Thyroid gland (tissue), 4 donors: ENCODE measurements at regions not wholly inside any gene's neighbourhood (a gene's known extent, or its start where the extent isn't known, plus 50 kb on each side); places are given as distances from the start of the nearest gene placed in this dataset.

Experiments
- DNase-seq, 2 donors: peaks; one replicate each; pipeline ENCODE4 v3.0.0-alpha.2; 2019
- H3K27ac ChIP-seq, 3 donors: fragments of 200-600 bp; sonication (generic); 1 replicate in 2 of 3; 2 replicates in 1 of 3; pipeline ENCODE4 v1.5.1; 2016 to 2019; ENCODE audit warnings: mild to moderate bottlenecking in 1 of 3, moderate library complexity in 1 of 3
- H3K27me3 ChIP-seq: fragments of 200-600 bp; sonication (generic); one replicate; pipeline ENCODE4 v1.5.1; 2019
- H3K36me3 ChIP-seq, 2 donors: fragments of 200-600 bp; sonication (generic); one replicate each; pipeline ENCODE4 v1.5.1; 2016 to 2019
- H3K4me1 ChIP-seq, 2 donors: fragments of 200-600 bp; sonication (generic); one replicate each; pipeline ENCODE4 v1.5.1; 2017 to 2019
- H3K4me3 ChIP-seq, 3 donors: fragments of 200-600 bp; sonication (generic); replicated peaks in 1 of 3; 1 replicate in 2 of 3; 2 replicates in 1 of 3; pipeline ENCODE4 v1.5.1; 2016; ENCODE audit warnings: mild to moderate bottlenecking in 1 of 3
- H3K9me3 ChIP-seq: fragments of 200-600 bp; sonication (generic); one replicate; pipeline ENCODE4 v1.5.1; 2017
- POLR2A ChIP-seq, 2 donors: fragments of 450-650 bp; IDR thresholded peaks; one replicate each; pipeline ENCODE4 v1.6.1; 2017; ENCODE audit warnings: antibody characterized with exemption in 2 of 2, mild to moderate bottlenecking in 2 of 2, moderate library complexity in 1 of 2
- WGBS, 2 donors: methylation state at CpG; one replicate each; pipeline ENCODE4 v1.1.5; 2017; 5-methylcytosine and 5-hydroxymethylcytosine counted together
- intact Hi-C: fragments of 100-400 bp; cut with DNase I; formaldehyde crosslinking; loops from one replicate; pipeline ENCODE4 v1.15.1; 2023
- TF ChIP-seq, protein P1 (sequence below), 6 experiments: fragments of 200-600 bp in 3 of 6; fragments of 450-650 bp in 3 of 6; sonication (generic) in 3 of 6; IDR thresholded peaks; one replicate each; pipeline ENCODE4 v1.5.1; 2016 to 2019; ENCODE audit warnings: antibody characterized with exemption in 6 of 6, mild to moderate bottlenecking in 2 of 6, inconsistent platforms in 1 of 6, moderate library complexity in 1 of 6

DNA sequence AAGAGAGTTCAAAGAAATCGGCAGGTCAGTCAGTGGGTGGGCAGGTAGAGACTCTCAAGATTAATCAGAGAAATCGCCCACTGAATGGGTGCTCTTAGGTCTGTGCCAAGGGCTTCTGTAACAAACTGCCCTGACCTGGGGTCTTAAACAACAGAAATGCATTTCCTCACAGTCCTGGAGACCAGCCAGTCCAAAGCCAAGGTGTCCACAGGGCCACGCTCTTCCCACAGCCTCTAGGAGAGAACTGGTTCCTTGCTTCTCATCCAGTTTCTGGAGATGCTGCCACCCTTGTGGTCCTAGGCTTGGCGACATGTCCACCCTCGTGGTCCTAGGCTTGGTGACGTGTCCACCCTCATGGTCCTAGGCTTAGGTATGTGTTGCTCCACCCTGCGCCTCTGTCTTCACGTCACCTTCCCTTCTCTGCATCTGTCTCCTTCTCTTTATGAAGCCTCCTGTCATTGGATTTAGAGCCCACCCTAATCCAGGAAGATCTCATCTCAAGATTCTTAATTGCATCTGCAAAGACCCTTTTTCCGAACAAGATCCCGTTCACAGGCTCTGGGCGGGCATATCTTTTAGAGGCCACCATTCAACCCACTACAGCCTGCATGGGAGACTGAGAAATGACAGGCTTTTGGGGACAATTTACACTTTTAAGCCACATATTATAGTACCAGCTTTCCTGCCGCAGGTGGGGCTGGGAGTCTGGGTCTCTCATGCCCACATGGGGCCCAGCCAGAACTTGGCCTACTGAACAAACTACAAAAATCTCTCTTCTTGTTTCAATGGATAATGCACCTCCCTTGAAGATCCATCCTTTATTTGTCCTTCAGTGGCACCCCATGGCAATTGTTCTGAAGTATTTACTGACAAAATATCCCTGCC, 161.3 kb downstream of the ASB1 start:
- Histone ChIP-seq H3K27me3 (no peaks in the 10 kb centered on the region), H3K36me3 (no peaks in the 10 kb centered on the region), H3K9me3 (no peaks in the 10 kb centered on the region), H3K4me1 (no peaks in the 10 kb centered on the region), H3K27ac (no peak overlapping the region), H3K4me3 (no peak overlapping the region)
- WGBS, 2 donors, result 95 to 98% methylated on average over 12 of the region's 12 CpGs
- DNase-seq, result no peak
- intact Hi-C loops, result no loop called here
- TF ChIP-seq, protein P1, sequence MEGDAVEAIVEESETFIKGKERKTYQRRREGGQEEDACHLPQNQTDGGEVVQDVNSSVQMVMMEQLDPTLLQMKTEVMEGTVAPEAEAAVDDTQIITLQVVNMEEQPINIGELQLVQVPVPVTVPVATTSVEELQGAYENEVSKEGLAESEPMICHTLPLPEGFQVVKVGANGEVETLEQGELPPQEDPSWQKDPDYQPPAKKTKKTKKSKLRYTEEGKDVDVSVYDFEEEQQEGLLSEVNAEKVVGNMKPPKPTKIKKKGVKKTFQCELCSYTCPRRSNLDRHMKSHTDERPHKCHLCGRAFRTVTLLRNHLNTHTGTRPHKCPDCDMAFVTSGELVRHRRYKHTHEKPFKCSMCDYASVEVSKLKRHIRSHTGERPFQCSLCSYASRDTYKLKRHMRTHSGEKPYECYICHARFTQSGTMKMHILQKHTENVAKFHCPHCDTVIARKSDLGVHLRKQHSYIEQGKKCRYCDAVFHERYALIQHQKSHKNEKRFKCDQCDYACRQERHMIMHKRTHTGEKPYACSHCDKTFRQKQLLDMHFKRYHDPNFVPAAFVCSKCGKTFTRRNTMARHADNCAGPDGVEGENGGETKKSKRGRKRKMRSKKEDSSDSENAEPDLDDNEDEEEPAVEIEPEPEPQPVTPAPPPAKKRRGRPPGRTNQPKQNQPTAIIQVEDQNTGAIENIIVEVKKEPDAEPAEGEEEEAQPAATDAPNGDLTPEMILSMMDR (IDR thresholded peaks at IDR 0.05), result no peak
- no peak for TF ChIP-seq POLR2A (IDR thresholded peaks at IDR 0.05)

DNA sequence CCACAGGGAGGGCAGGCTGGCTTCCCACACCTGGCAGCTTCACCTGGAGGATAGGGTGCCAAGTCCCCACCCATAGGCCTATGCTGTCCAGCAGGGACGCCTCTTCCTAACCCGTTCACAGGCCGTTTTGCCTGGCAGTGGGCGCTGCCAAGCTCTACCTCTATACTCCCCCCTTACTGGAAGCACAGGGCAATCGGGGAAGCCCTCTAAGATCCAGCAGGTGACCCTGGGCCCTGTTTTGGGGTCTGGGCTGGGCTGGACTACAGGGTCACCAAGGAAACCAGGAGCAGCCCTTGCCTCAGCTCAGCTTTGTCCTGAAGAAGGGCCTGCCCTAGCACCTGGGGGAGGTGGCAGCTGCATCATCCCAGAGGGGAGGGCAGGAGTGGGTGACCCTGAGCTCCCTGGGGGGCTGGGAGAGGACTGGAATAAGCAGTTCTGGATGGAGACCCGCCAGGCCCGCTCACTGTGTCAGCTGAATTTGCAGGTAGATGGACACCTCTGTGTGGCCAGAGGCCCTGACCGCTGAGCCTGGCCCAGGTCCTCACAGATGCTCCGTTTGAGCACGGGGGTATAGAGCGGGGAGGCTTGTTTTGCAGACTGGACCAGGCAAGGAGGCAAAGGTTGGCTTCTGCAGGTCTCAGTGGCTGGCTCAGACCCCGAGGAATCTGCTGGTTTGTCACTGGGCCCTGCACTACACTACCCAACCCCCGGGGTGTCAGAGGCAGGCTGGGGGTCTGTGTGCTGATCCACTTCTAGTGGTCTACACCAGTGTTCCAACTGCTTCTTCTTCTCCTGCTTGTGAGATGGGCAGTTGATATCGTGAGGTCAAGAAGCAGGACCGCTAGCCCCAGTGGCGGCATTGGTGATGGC, 163.1 kb downstream of the ASB1 start:
- Histone ChIP-seq H3K27me3 (no peaks in the 10 kb centered on the region), H3K4me1 (no peaks in the 10 kb centered on the region), H3K36me3 (no peaks in the 10 kb centered on the region), H3K9me3 (no peaks in the 10 kb centered on the region), H3K27ac (no peak overlapping the region), H3K4me3 (no peak overlapping the region)
- intact Hi-C loops, result no loop called here
- no peak for DNase-seq
- 89 to 95% methylated on average over 9 to 10 of the region's 16 CpGs for WGBS, 2 donors
- TF ChIP-seq, protein P1 (IDR thresholded peaks at IDR 0.05), result no peak
- TF ChIP-seq POLR2A (IDR thresholded peaks at IDR 0.05), result no peak

DNA sequence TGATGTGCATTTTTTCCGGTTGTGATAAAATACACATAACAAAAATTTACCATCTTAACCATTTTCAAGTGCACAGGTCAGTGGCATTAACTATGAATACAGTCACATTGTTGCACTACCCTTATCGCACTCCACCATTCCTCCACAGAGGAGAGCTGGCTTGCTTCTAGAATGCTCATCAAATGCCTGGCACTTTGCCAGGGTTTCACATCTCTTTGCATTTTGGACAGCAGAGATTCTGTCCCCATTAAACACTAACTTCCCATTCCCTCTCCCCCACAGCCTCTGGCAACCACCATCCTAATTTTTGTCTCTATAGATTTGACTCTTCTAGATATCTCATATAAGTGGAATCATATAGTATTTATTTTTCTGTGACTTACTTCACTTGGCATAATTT, 165.0 kb downstream of the ASB1 start:
- 41 to 100% methylated on average over 1 to 2 of the region's 2 CpGs for WGBS, 2 donors
- no peaks in the 10 kb centered on the region for H3K36me3 ChIP-seq
- intact Hi-C loops, result no loop called here
- no peak for DNase-seq
- H3K9me3 ChIP-seq, result no peaks in the 10 kb centered on the region
- H3K27ac ChIP-seq, result no peak overlapping the region
- peaks cover 6 to 10% of the 10 kb centered on the region in 2 donors for H3K4me1 ChIP-seq
- no peak overlapping the region for H3K4me3 ChIP-seq
- no peaks in the 10 kb centered on the region for H3K27me3 ChIP-seq
- TF ChIP-seq POLR2A (IDR thresholded peaks at IDR 0.05), result no peak
- TF ChIP-seq, protein P1 (IDR thresholded peaks at IDR 0.05), result no peak

DNA sequence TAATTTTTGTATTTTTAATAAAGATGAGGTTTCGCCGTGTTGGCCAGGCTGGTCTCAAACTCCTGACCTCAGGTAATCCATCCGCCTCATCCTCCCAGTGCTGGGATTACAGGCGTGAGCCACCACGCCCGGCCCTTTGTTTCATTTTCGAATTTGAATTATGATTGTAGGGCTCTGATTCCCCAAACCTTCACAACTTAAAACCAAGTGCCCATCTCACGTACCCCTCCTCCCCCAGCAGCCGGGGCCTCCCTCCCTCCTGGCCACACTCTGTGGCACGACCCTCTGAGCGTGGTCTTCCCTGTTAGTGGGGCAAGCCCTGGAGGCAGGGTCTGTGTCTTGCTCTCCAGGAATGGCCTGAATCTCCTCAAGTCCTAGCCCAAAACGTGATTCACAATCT, 166.5 kb downstream of the ASB1 start:
- no peak overlapping the region for H3K4me3 ChIP-seq
- H3K27me3 ChIP-seq, result no peaks in the 10 kb centered on the region
- intact Hi-C loops, result no loop called here
- no peak for DNase-seq
- H3K4me1 ChIP-seq, result peaks cover 20 to 22% of the 10 kb centered on the region in 2 donors
- TF ChIP-seq, protein P1 (IDR thresholded peaks at IDR 0.05), result no peak
- TF ChIP-seq POLR2A (IDR thresholded peaks at IDR 0.05), result no peak
- H3K36me3 ChIP-seq, result no peaks in the 10 kb centered on the region
- no peak overlapping the region for H3K27ac ChIP-seq
- no peaks in the 10 kb centered on the region for H3K9me3 ChIP-seq
- 85 to 87% methylated on average over 12 of the region's 12 CpGs for WGBS, 2 donors
